Fibroblast of skin of right biceps (primary cell): ENCODE measurements at regions not wholly inside any gene's neighbourhood (a gene's known extent, or its start where the extent isn't known, plus 50 kb on each side); places are given as distances from the start of the nearest gene placed in this dataset.
A peak's percentile ranks its signal among the peaks of the same experiment; 100 is the strongest.

Experiments used
- DNase-seq: peaks from one replicate; pipeline ENCODE4 v3.0.0-alpha.2; 2013

- no peak for DNase-seq
Observed at GRCh38 chr16:6165330-6165979, 1067.9 kb upstream of the EEF2KMT start.

- DNase-seq, result no peak
Observed at GRCh38 chr16:6160871-6161270, 1063.3 kb upstream of the EEF2KMT start.

- peak; percentile 2 for DNase-seq
Observed at GRCh38 chr16:6160303-6160702, 1062.7 kb upstream of the EEF2KMT start.

- no peak for DNase-seq
Observed at GRCh38 chr16:6157806-6158205, 1060.2 kb upstream of the EEF2KMT start.

GRCh38 chr16:6155271-6155670, 1057.7 kb upstream of the EEF2KMT start:
- DNase-seq, result no peak

GRCh38 chr16:6153901-6154300, 1056.3 kb upstream of the EEF2KMT start:
- DNase-seq, result no peak

- DNase-seq, result no peak
Observed at GRCh38 chr16:6149031-6149430, 1051.4 kb upstream of the EEF2KMT start.

GRCh38 chr16:6148361-6148760, 1050.8 kb upstream of the EEF2KMT start:
- no peak for DNase-seq

- DNase-seq, result no peak
Observed at GRCh38 chr16:6146874-6147425, 1049.4 kb upstream of the EEF2KMT start.

GRCh38 chr16:6146356-6146755, 1048.8 kb upstream of the EEF2KMT start:
- no peak for DNase-seq

GRCh38 chr16:6144463-6144862, 1046.9 kb upstream of the EEF2KMT start:
- no peak for DNase-seq

- DNase-seq, result no peak
Observed at GRCh38 chr16:6143020-6143419, 1045.4 kb upstream of the EEF2KMT start.

- DNase-seq, result no peak
Observed at GRCh38 chr16:6133009-6133557, 1035.5 kb upstream of the EEF2KMT start.

GRCh38 chr16:6132121-6132520, 1034.5 kb upstream of the EEF2KMT start:
- no peak for DNase-seq

- DNase-seq, result peak; percentile 15
Observed at GRCh38 chr16:6131526-6132050, 1034.0 kb upstream of the EEF2KMT start.

- peak; percentile 71 for DNase-seq
Observed at GRCh38 chr16:6125483-6126259, 1028.1 kb upstream of the EEF2KMT start.

- DNase-seq, result no peak
Observed at GRCh38 chr16:6124136-6124535, 1026.5 kb upstream of the EEF2KMT start.

- DNase-seq, result peak; percentile 16
Observed at GRCh38 chr16:6122401-6122800, 1024.8 kb upstream of the EEF2KMT start.

- DNase-seq, result no peak
Observed at GRCh38 chr16:6114691-6115090, 1017.1 kb upstream of the EEF2KMT start.

GRCh38 chr16:6113749-6114148, 1016.2 kb upstream of the EEF2KMT start:
- DNase-seq, result no peak

- no peak for DNase-seq
Observed at GRCh38 chr16:6112700-6113099, 1015.1 kb upstream of the EEF2KMT start.

GRCh38 chr16:6111390-6111789, 1013.8 kb upstream of the EEF2KMT start:
- DNase-seq, result peak; percentile 52

- no peak for DNase-seq
Observed at GRCh38 chr16:6110346-6110745, 1012.8 kb upstream of the EEF2KMT start.

- no peak for DNase-seq
Observed at GRCh38 chr16:6106061-6106460, 1008.5 kb upstream of the EEF2KMT start.
